H9 (cell line): ENCODE measurements at regions not wholly inside any gene's neighbourhood (a gene's known extent, or its start where the extent isn't known, plus 50 kb on each side); places are given as distances from the start of the nearest gene placed in this dataset.

Experiments
- DNase-seq: peaks from one replicate; pipeline ENCODE4 v3.0.0-alpha.2; 2017
- H2AFZ ChIP-seq: one replicate; pipeline ENCODE4 v1.6.1; 2013; ENCODE audit warnings: mild to moderate bottlenecking, low read length, control low read depth, moderate library complexity
- H2AK5ac ChIP-seq: 2 replicates; pipeline ENCODE4 v1.6.1; 2013; ENCODE audit warnings: low read length, control low read depth, mixed read lengths; ENCODE audit not compliant: insufficient read length
- H2BK120ac ChIP-seq: one replicate; pipeline ENCODE4 v1.6.1; 2013; ENCODE audit warnings: low read depth, mild to moderate bottlenecking, low read length, control low read depth, inconsistent platforms; ENCODE audit not compliant: poor library complexity, severe bottlenecking
- H2BK12ac ChIP-seq: 2 replicates; pipeline ENCODE4 v1.6.1; 2013; ENCODE audit warnings: low read length, control low read depth, mixed read lengths, low read depth; ENCODE audit not compliant: insufficient read length
- H2BK15ac ChIP-seq: 2 replicates; pipeline ENCODE4 v1.6.1; 2013; ENCODE audit warnings: low read depth, low read length, control low read depth
- H2BK20ac ChIP-seq: one replicate; pipeline ENCODE4 v1.6.1; 2013; ENCODE audit warnings: low read depth, mild to moderate bottlenecking, low read length, control low read depth, inconsistent platforms; ENCODE audit not compliant: poor library complexity, severe bottlenecking
- H2BK5ac ChIP-seq: 2 replicates; pipeline ENCODE4 v1.6.1; 2013; ENCODE audit warnings: low read length, control low read depth, mixed read lengths; ENCODE audit not compliant: insufficient read length
- H3K14ac ChIP-seq: 2 replicates; pipeline ENCODE4 v1.6.1; 2013; ENCODE audit warnings: low read length, control low read depth; ENCODE audit not compliant: insufficient read depth
- H3K18ac ChIP-seq: 2 replicates; pipeline ENCODE4 v1.6.1; 2013; ENCODE audit warnings: low read depth, mild to moderate bottlenecking, mixed read lengths, low read length, control low read depth; ENCODE audit not compliant: insufficient read length
- H3K23ac ChIP-seq: 2 replicates; pipeline ENCODE4 v1.6.1; 2013; ENCODE audit warnings: low read length, control low read depth, mixed read lengths, low read depth; ENCODE audit not compliant: insufficient read length
- H3K23me2 ChIP-seq: 2 replicates; pipeline ENCODE4 v1.6.1; 2013; ENCODE audit warnings: low read depth, mild to moderate bottlenecking, mixed read lengths, low read length, control low read depth; ENCODE audit not compliant: insufficient read length, poor library complexity, severe bottlenecking
- H3K27ac ChIP-seq: 2 replicates; pipeline ENCODE4 v1.5.1; 2013; ENCODE audit warnings: low read length, control low read depth, mixed read lengths, low read depth; ENCODE audit not compliant: insufficient read length
- H3K27me3 ChIP-seq: 2 replicates; pipeline ENCODE4 v1.6.1; 2013; ENCODE audit warnings: low read length, control low read depth, inconsistent platforms; ENCODE audit not compliant: insufficient read depth
- H3K4ac ChIP-seq: 2 replicates; pipeline ENCODE4 v1.6.1; 2013; ENCODE audit warnings: low read depth, mild to moderate bottlenecking, control low read depth, inconsistent platforms, low read length, moderate library complexity
- H3K4me1 ChIP-seq: 2 replicates; pipeline ENCODE4 v1.6.1; 2013; ENCODE audit warnings: low read length, control low read depth, inconsistent platforms; ENCODE audit not compliant: insufficient read depth
- H3K4me2 ChIP-seq: 2 replicates; pipeline ENCODE4 v1.6.1; 2013; ENCODE audit warnings: low read length, control low read depth, mixed read lengths; ENCODE audit not compliant: insufficient read length, insufficient read depth
- H3K56ac ChIP-seq: 2 replicates; pipeline ENCODE4 v1.6.1; 2013; ENCODE audit warnings: low read depth, mild to moderate bottlenecking, mixed read lengths, low read length, control low read depth; ENCODE audit not compliant: insufficient read length
- H3K79me1 ChIP-seq: 2 replicates; pipeline ENCODE4 v1.6.1; 2013; ENCODE audit warnings: low read depth, mild to moderate bottlenecking, moderate library complexity, low read length, control low read depth, inconsistent platforms; ENCODE audit not compliant: insufficient read depth, poor library complexity, severe bottlenecking
- H3K79me2 ChIP-seq: 2 replicates; pipeline ENCODE4 v1.6.1; 2013; ENCODE audit warnings: low read length, control low read depth, inconsistent platforms; ENCODE audit not compliant: insufficient read depth
- H3K9ac ChIP-seq: 2 replicates; pipeline ENCODE4 v1.6.1; 2013; ENCODE audit warnings: low read length, control low read depth, mixed read lengths; ENCODE audit not compliant: insufficient read length; ENCODE audit errors: extremely low read depth
- H3K9me3 ChIP-seq: one replicate; pipeline ENCODE4 v1.6.1; 2013; ENCODE audit warnings: low read depth, low read length, inconsistent platforms; ENCODE audit not compliant: control insufficient read depth
- H3T11ph ChIP-seq: one replicate; pipeline ENCODE4 v1.6.1; 2013; ENCODE audit warnings: mild to moderate bottlenecking, low read length, control low read depth, inconsistent platforms
- H4K20me1 ChIP-seq: one replicate; pipeline ENCODE4 v1.6.1; 2013; ENCODE audit not compliant: control insufficient read depth, insufficient read length, insufficient read depth
- H4K5ac ChIP-seq: 2 replicates; pipeline ENCODE4 v1.6.1; 2013; ENCODE audit warnings: low read depth, mild to moderate bottlenecking, mixed read lengths, low read length, control low read depth; ENCODE audit not compliant: insufficient read length
- H4K8ac ChIP-seq: replicated peaks from 2 replicates; pipeline ENCODE4 v1.6.1; 2013; ENCODE audit warnings: low read length, control low read depth, mixed read lengths, low read depth; ENCODE audit not compliant: insufficient read length
- H4K91ac ChIP-seq: 2 replicates; pipeline ENCODE4 v1.6.1; 2013; ENCODE audit warnings: low read depth, mild to moderate bottlenecking, moderate library complexity, mixed read lengths, low read length, control low read depth; ENCODE audit not compliant: insufficient read length
- H3K27ac Mint-ChIP-seq, 3 experiments: 2 replicates in 2 of 3; 3 replicates in 1 of 3; pipeline ENCODE4 v1.8.0; 2020 to 2021; ENCODE audit warnings: mixed read lengths in 3 of 3, mild to moderate bottlenecking in 1 of 3, moderate library complexity in 1 of 3
- H3K27me3 Mint-ChIP-seq: 2 replicates; pipeline ENCODE4 v1.8.0; 2021; ENCODE audit warnings: low read depth, mild to moderate bottlenecking, moderate library complexity, mixed read lengths
- H3K36me3 Mint-ChIP-seq, 3 experiments: 2 replicates in 2 of 3; 3 replicates in 1 of 3; pipeline ENCODE4 v1.8.0; 2020 to 2021; ENCODE audit warnings: low read depth in 3 of 3, mixed read lengths in 3 of 3; ENCODE audit not compliant: insufficient read depth in 1 of 3
- H3K4me1 Mint-ChIP-seq, 2 experiments: 2 replicates each; pipeline ENCODE4 v1.8.0; 2020; ENCODE audit warnings: mixed read lengths in 2 of 2
- H3K4me3 Mint-ChIP-seq, 2 experiments: 2 replicates in 1 of 2; 3 replicates in 1 of 2; pipeline ENCODE4 v1.8.0; 2020 to 2021; ENCODE audit warnings: mild to moderate bottlenecking in 2 of 2, mixed read lengths in 2 of 2, moderate library complexity in 1 of 2
- H3K9me3 Mint-ChIP-seq, 2 experiments: 2 replicates in 1 of 2; 3 replicates in 1 of 2; pipeline ENCODE4 v1.8.0; 2020; ENCODE audit warnings: mild to moderate bottlenecking in 2 of 2, mixed read lengths in 2 of 2, moderate library complexity in 1 of 2
- WGBS: extraction: QIAGEN DNeasy Blood & Tissue Kit; methylation state at CpG from one replicate; pipeline ENCODE4 v1.1.7; 2013; ENCODE audit warnings: missing lambda C conversion rate, low lambda C conversion rate, mixed read lengths; ENCODE audit not compliant: insufficient read length; ENCODE audit errors: extremely low coverage; 5-methylcytosine and 5-hydroxymethylcytosine counted together
- TF ChIP-seq, protein P1 (sequence below): fragments of 200-600 bp; sonication (generic); conservative IDR thresholded peaks from 3 replicates; pipeline ENCODE4 v1.8.0; 2021; ENCODE audit warnings: antibody characterized with exemption, mild to moderate bottlenecking

DNA sequence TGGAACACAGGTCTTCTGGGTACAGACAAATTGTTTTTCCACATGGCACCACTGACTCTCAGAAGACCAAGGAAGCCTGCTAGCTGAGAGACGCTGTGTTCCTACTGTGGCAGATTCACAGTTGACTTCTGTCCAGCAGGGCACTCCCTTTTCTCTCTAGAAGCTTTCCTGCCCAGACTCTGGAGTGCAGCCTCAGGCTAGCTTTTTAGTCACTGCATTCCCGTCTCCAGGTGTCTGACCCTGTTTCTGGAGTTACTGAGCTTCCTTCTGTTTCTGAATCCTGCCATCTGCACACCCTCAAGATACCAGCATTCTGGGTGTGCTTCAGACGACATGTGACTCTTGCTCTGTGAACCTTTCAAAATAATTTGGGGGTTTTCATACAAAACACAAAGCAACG is 125.1 kb downstream of the TMEM200C start:
- Histone ChIP-seq H4K20me1 (no peaks in the 10 kb centered on the region), H3K27ac (no peak overlapping the region), H2BK12ac (no peak overlapping the region), H3K4me1 (peaks cover 10% of the 10 kb centered on the region; the same call in 1 of the 2 replicates), H2BK5ac (no peak overlapping the region), H3K18ac (no peak overlapping the region), H2BK15ac (no peak overlapping the region), H2BK20ac (no peak overlapping the region), H3K79me2 (no peaks in the 10 kb centered on the region), H3K9me3 (no peaks in the 10 kb centered on the region), H3K56ac (no peak overlapping the region), H2BK120ac (no peak overlapping the region), H3K4ac (no peak overlapping the region), H3K9ac (no peak overlapping the region), H4K8ac (no peak overlapping the region), H3K4me2 (no peak overlapping the region), H3K23me2 (no peaks in the 10 kb centered on the region), H3K79me1 (no peaks in the 10 kb centered on the region), H2AFZ (no peak overlapping the region), H2AK5ac (no peak overlapping the region), H4K5ac (no peak overlapping the region), H3K14ac (no peak overlapping the region), H3T11ph (no peak overlapping the region), H3K27me3 (no peaks in the 10 kb centered on the region), H3K23ac (no peak overlapping the region), H4K91ac (no peak overlapping the region)
- H3K27me3 Mint-ChIP-seq = peaks cover 4% of the 10 kb centered on the region; the same call in 1 of the 2 replicates
- H3K4me3 Mint-ChIP-seq = no peak overlapping the region
- no peak overlapping the region for H3K27ac Mint-ChIP-seq
- no peaks in the 10 kb centered on the region for H3K36me3 Mint-ChIP-seq
- H3K9me3 Mint-ChIP-seq = peaks cover 0 to 3% of the 10 kb centered on the region in 2 experiments; a peak in 1 of 5 replicates
- WGBS = no CpG with 5 or more reads among the region's 4 CpGs
- TF ChIP-seq, protein P1, sequence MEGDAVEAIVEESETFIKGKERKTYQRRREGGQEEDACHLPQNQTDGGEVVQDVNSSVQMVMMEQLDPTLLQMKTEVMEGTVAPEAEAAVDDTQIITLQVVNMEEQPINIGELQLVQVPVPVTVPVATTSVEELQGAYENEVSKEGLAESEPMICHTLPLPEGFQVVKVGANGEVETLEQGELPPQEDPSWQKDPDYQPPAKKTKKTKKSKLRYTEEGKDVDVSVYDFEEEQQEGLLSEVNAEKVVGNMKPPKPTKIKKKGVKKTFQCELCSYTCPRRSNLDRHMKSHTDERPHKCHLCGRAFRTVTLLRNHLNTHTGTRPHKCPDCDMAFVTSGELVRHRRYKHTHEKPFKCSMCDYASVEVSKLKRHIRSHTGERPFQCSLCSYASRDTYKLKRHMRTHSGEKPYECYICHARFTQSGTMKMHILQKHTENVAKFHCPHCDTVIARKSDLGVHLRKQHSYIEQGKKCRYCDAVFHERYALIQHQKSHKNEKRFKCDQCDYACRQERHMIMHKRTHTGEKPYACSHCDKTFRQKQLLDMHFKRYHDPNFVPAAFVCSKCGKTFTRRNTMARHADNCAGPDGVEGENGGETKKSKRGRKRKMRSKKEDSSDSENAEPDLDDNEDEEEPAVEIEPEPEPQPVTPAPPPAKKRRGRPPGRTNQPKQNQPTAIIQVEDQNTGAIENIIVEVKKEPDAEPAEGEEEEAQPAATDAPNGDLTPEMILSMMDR = no peak
- H3K4me1 Mint-ChIP-seq = peaks cover 16% of the 10 kb centered on the region in 2 experiments
- DNase-seq = no peak
